ENCODE measurements at regions not wholly inside any gene's neighbourhood (a gene's known extent, or its start where the extent isn't known, plus 50 kb on each side); places are given as distances from the start of the nearest gene placed in this dataset.

DNA sequence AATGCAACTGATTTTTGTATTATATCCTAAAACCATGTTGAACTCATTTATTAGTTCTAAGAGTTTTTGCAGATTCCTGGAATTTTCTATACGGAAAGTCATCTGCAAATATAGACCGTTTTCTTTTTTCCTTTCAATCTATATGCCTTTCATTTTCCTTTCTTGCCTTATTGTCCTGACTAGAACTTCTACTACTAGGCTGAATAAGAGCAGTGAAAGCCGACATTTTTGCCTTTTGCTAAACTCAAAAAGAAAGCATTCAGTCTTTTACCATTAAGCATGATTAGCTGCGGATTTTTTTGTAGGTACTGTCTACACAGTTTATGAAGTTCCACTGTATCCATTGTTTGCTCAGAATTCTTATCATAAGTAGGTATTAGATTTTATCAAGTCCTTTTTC is 328.4 kb downstream of the TEX29 start:
- WGBS, 3 donors: 85 to 89% (median 89%) methylated on average over 4 of the region's 4 CpGs
- intact Hi-C loops (cut with DNase I): no loop called here
- no peaks in the 10 kb centered on the region for H3K4me1 ChIP-seq (ENCODE audit: insufficient read depth)
- no peaks in the 10 kb centered on the region for H3K27me3 ChIP-seq
- H3K4me3 ChIP-seq: no peak overlapping the region
- H3K9me3 ChIP-seq: no peaks in the 10 kb centered on the region
- H3K27ac ChIP-seq: no peak overlapping the region
- no peaks in the 10 kb centered on the region for H3K36me3 ChIP-seq
- no peak for DNase-seq
- TF ChIP-seq CTCF (IDR thresholded peaks at IDR 0.05) (no peak), POLR2A (IDR thresholded peaks at IDR 0.05) (no peak), EP300 (IDR thresholded peaks at IDR 0.05) (no peak)

DNA sequence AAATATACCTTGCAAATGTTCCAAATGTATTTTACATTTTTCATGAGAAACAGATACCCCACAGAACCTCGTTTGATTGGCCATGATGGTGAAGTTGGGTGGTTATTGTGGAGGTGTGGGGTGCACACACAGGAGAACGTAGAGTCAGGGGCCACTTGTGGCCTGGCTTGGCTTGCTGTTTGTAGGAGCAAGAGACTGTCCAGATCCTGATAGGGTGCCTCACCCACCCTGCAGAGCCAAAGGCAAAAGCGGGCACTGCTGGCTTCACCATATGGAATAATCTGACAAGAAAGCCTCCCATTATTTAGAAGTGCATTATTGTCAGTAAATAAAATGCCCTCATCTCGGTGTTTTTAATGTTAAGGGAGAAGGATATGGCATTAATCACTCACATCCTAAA is 330.2 kb downstream of the TEX29 start:
- intact Hi-C loops (cut with DNase I): no loop called here
- Histone ChIP-seq H3K27ac (no peak overlapping the region), H3K27me3 (no peaks in the 10 kb centered on the region), H3K4me1 (ENCODE audit: insufficient read depth) (no peaks in the 10 kb centered on the region), H3K9me3 (no peaks in the 10 kb centered on the region), H3K36me3 (no peaks in the 10 kb centered on the region), H3K4me3 (no peak overlapping the region)
- TF ChIP-seq POLR2A (IDR thresholded peaks at IDR 0.05): no peak
- no peak for TF ChIP-seq CTCF (IDR thresholded peaks at IDR 0.05)
- no peak for TF ChIP-seq EP300 (IDR thresholded peaks at IDR 0.05)
- DNase-seq: no peak
- WGBS, 3 donors: 67 to 72% (median 68%) methylated on average over 4 of the region's 4 CpGs

- WGBS, 3 donors: 77 to 84% (median 82%) methylated on average over 6 of the region's 6 CpGs
- DNase-seq: no peak
- TF ChIP-seq EP300 (IDR thresholded peaks at IDR 0.05): no peak
- no peak for TF ChIP-seq CTCF (IDR thresholded peaks at IDR 0.05)
- no peak for TF ChIP-seq POLR2A (IDR thresholded peaks at IDR 0.05)
- H3K4me3 ChIP-seq: no peak overlapping the region
- H3K4me1 ChIP-seq (ENCODE audit: insufficient read depth): no peaks in the 10 kb centered on the region
- H3K9me3 ChIP-seq: no peaks in the 10 kb centered on the region
- intact Hi-C loops (cut with DNase I): no loop called here
- H3K27ac ChIP-seq: no peak overlapping the region
- no peaks in the 10 kb centered on the region for H3K36me3 ChIP-seq
- H3K27me3 ChIP-seq: no peaks in the 10 kb centered on the region
These were observed 332.2 kb downstream of the TEX29 start for GRCh38 chr13:111652676-111653075.

GRCh38 chr13:111654531-111654930 is 334.1 kb downstream of the TEX29 start:
- no peaks in the 10 kb centered on the region for H3K9me3 ChIP-seq
- H3K36me3 ChIP-seq: no peaks in the 10 kb centered on the region
- H3K27me3 ChIP-seq: no peaks in the 10 kb centered on the region
- no peak overlapping the region for H3K27ac ChIP-seq
- H3K4me1 ChIP-seq (ENCODE audit: insufficient read depth): no peaks in the 10 kb centered on the region
- no peak overlapping the region for H3K4me3 ChIP-seq
- no peak for DNase-seq
- TF ChIP-seq EP300 (IDR thresholded peaks at IDR 0.05): no peak
- no peak for TF ChIP-seq CTCF (IDR thresholded peaks at IDR 0.05)
- no peak for TF ChIP-seq POLR2A (IDR thresholded peaks at IDR 0.05)
- intact Hi-C loops (cut with DNase I): no loop called here
- WGBS, 3 donors: 86 to 97% (median 92%) methylated on average over 8 of the region's 8 CpGs

DNA sequence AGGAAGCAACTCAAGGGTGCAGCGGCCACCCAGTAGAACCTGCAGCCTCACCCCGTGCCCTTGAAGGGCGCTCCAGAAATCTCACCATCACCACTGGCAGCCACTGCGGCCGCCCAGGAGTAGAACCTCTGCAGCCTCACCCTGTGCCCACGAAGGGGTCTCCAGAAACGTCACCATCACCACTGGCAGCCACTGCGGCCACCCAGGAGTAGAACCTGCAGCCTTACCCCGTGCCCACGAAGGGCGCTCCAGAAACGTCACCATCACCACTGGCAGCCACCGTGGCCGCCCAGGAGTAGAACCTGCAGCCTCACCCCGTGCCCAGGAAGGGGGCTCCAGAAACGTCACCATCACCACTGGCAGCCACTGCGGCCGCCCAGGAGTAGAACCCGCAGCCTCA is 336.0 kb downstream of the TEX29 start:
- Histone ChIP-seq H3K4me1 (ENCODE audit: insufficient read depth) (no peaks in the 10 kb centered on the region), H3K27me3 (no peaks in the 10 kb centered on the region), H3K9me3 (no peaks in the 10 kb centered on the region), H3K36me3 (no peaks in the 10 kb centered on the region), H3K27ac (no peak overlapping the region), H3K4me3 (no peak overlapping the region)
- intact Hi-C loops (cut with DNase I): no loop called here
- WGBS, 3 donors: 81 to 94% (median 90%) methylated on average over 19 of the region's 19 CpGs
- TF ChIP-seq POLR2A (IDR thresholded peaks at IDR 0.05): no peak
- peak in 1 of 5 donors; percentile 2 for DNase-seq

All from ovary (tissue), 7 donors.